Esophagus squamous epithelium (tissue), 5 donors: ENCODE measurements at regions not wholly inside any gene's neighbourhood (a gene's known extent, or its start where the extent isn't known, plus 50 kb on each side); places are given as distances from the start of the nearest gene placed in this dataset.

Experiments used
- DNase-seq: peaks from one replicate; lab custom pipeline; 2025; lab: John Stamatoyannopoulos, UW
- H3K27ac ChIP-seq, 4 donors: fragments of 200-600 bp; sonication (generic); one replicate each; pipeline ENCODE4 v1.5.1; 2016 to 2019; ENCODE audit warnings: mild to moderate bottlenecking in 1 of 4
- H3K27me3 ChIP-seq, 4 donors: fragments of 200-600 bp; sonication (generic); 1 replicate in 3 of 4; 2 replicates in 1 of 4; pipeline versions ENCODE4 v1.5.1 to v1.6.0; 2017 to 2021; ENCODE audit warnings: antibody characterized with exemption in 1 of 4
- H3K36me3 ChIP-seq, 3 donors: fragments of 200-600 bp; sonication (generic); one replicate each; pipeline ENCODE4 v1.5.1; 2016 to 2019
- H3K4me1 ChIP-seq, 3 donors: fragments of 200-600 bp; sonication (generic); one replicate each; pipeline ENCODE4 v1.5.1; 2017 to 2019
- H3K4me3 ChIP-seq, 4 donors: fragments of 200-600 bp; sonication (generic); 1 replicate in 3 of 4; 2 replicates in 1 of 4; pipeline ENCODE4 v1.5.1; 2016 to 2019; ENCODE audit warnings: mild to moderate bottlenecking in 2 of 4, moderate library complexity in 1 of 4
- H3K9me3 ChIP-seq, 3 donors: fragments of 200-600 bp; sonication (generic); one replicate each; pipeline ENCODE4 v1.5.1; 2016 to 2019
- CTCF ChIP-seq, 6 experiments: fragments of 450-650 bp in 4 of 6; fragments of 200-600 bp in 2 of 6; sonication (generic) in 2 of 6; IDR thresholded peaks; one replicate each; pipeline ENCODE4 v1.5.1; 2016 to 2019; ENCODE audit warnings: antibody characterized with exemption in 6 of 6, mild to moderate bottlenecking in 4 of 6, moderate library complexity in 4 of 6
- POLR2A ChIP-seq, 4 donors: fragments of 450-650 bp; IDR thresholded peaks; one replicate each; pipeline ENCODE4 v1.6.1; 2017; ENCODE audit warnings: antibody characterized with exemption in 4 of 4, mild to moderate bottlenecking in 4 of 4, moderate library complexity in 3 of 4
- WGBS, 2 donors: methylation state at CpG; one replicate each; pipeline ENCODE4 v1.1.5; 2018; 5-methylcytosine and 5-hydroxymethylcytosine counted together
- intact Hi-C: fragments of 100-400 bp; cut with DNase I; formaldehyde crosslinking; loops from one replicate; pipeline ENCODE4 v1.15.0; 2022
- donor health status: DM: yes; HTN: yes; CAD: no.

GRCh38 chr13:50572129-50572528 lies 271.4 kb downstream of the DLEU7 start:
- Histone ChIP-seq H3K36me3 (no peaks in the 10 kb centered on the region), H3K27me3 (no peaks in the 10 kb centered on the region), H3K4me3 (no peak overlapping the region), H3K27ac (no peak overlapping the region), H3K4me1 (peaks cover 0 to 11% (median 0%) of the 10 kb centered on the region in 3 donors), H3K9me3 (no peaks in the 10 kb centered on the region)
- 64 to 79% methylated on average over 3 of the region's 3 CpGs for WGBS, 2 donors
- intact Hi-C loops: no loop called here
- DNase-seq: no peak
- no peak for TF ChIP-seq POLR2A (IDR thresholded peaks at IDR 0.05)
- no peak for TF ChIP-seq CTCF (IDR thresholded peaks at IDR 0.05)

- TF ChIP-seq CTCF (IDR thresholded peaks at IDR 0.05): no peak
- no peak for TF ChIP-seq POLR2A (IDR thresholded peaks at IDR 0.05)
- Histone ChIP-seq H3K4me3 (no peak overlapping the region), H3K27ac (no peak overlapping the region), H3K9me3 (no peaks in the 10 kb centered on the region), H3K27me3 (no peaks in the 10 kb centered on the region), H3K36me3 (no peaks in the 10 kb centered on the region), H3K4me1 (peaks cover 0 to 11% (median 0%) of the 10 kb centered on the region in 3 donors)
- intact Hi-C loops: no loop called here
- WGBS, 2 donors: 68 to 75% methylated on average over 4 of the region's 4 CpGs
- no peak for DNase-seq
Measured at GRCh38 chr13:50573066-50573465, 270.4 kb downstream of the DLEU7 start.

- no peaks in the 10 kb centered on the region for H3K36me3 ChIP-seq
- no peaks in the 10 kb centered on the region for H3K27me3 ChIP-seq
- 69 to 81% methylated on average over 2 to 3 of the region's 3 CpGs for WGBS, 2 donors
- H3K4me3 ChIP-seq: no peak overlapping the region
- TF ChIP-seq CTCF (IDR thresholded peaks at IDR 0.05): no peak
- TF ChIP-seq POLR2A (IDR thresholded peaks at IDR 0.05): no peak
- no peaks in the 10 kb centered on the region for H3K9me3 ChIP-seq
- no peak for DNase-seq
- H3K27ac ChIP-seq: no peak overlapping the region
- H3K4me1 ChIP-seq: peaks cover 0 to 11% (median 0%) of the 10 kb centered on the region in 3 donors
- intact Hi-C loops: no loop called here
Measured at GRCh38 chr13:50574731-50575130, 268.8 kb downstream of the DLEU7 start.

GRCh38 chr13:50575138-50575537 lies 268.4 kb downstream of the DLEU7 start:
- Histone ChIP-seq H3K9me3 (no peaks in the 10 kb centered on the region), H3K36me3 (no peaks in the 10 kb centered on the region), H3K4me1 (peaks cover 0 to 11% (median 0%) of the 10 kb centered on the region in 3 donors), H3K4me3 (no peak overlapping the region), H3K27ac (no peak overlapping the region), H3K27me3 (no peaks in the 10 kb centered on the region)
- TF ChIP-seq POLR2A (IDR thresholded peaks at IDR 0.05): no peak
- TF ChIP-seq CTCF (IDR thresholded peaks at IDR 0.05): no peak
- no peak for DNase-seq
- 90% methylated on average over 3 of the region's 3 CpGs for WGBS, 2 donors
- intact Hi-C loops: no loop called here

GRCh38 chr13:50576156-50576555 lies 267.3 kb downstream of the DLEU7 start:
- intact Hi-C loops: no loop called here
- no peak for DNase-seq
- Histone ChIP-seq H3K4me1 (peaks cover 0 to 11% (median 0%) of the 10 kb centered on the region in 3 donors), H3K36me3 (no peaks in the 10 kb centered on the region), H3K4me3 (no peak overlapping the region), H3K27me3 (no peaks in the 10 kb centered on the region), H3K27ac (no peak overlapping the region), H3K9me3 (no peaks in the 10 kb centered on the region)
- 26 to 33% methylated on average over 2 to 6 of the region's 6 CpGs for WGBS, 2 donors
- no peak for TF ChIP-seq CTCF (IDR thresholded peaks at IDR 0.05)
- no peak for TF ChIP-seq POLR2A (IDR thresholded peaks at IDR 0.05)
